ENCODE measurements at regions not wholly inside any gene's neighbourhood (a gene's known extent, or its start where the extent isn't known, plus 50 kb on each side); places are given as distances from the start of the nearest gene placed in this dataset.

GRCh38 chr3:168988853-168989252 is 674.7 kb downstream of the MECOM start (continued):
- no peak for TF ChIP-seq THAP7 (CRISPR knock-in tag; IDR thresholded peaks at IDR 0.05)
- no peak for TF ChIP-seq ZBTB14 (CRISPR knock-in tag; IDR thresholded peaks at IDR 0.05)
- TF ChIP-seq FOXA1 (IDR thresholded peaks at IDR 0.05), result no peak
- 0 out of 2 replicates have a peak, but pooled peaks have one; percentile 41 for TF ChIP-seq FOXA1 (CRISPR knock-in tag; IDR thresholded peaks at IDR 0.05)
- TF ChIP-seq ZNF580 (CRISPR knock-in tag; IDR thresholded peaks at IDR 0.05; ENCODE audit: borderline replicate concordance, low read depth), result no peak
- TF ChIP-seq GTF3A (CRISPR knock-in tag; conservative IDR thresholded peaks at IDR 0.05), result no peak
- TF ChIP-seq ZNF784 (CRISPR knock-in tag; IDR thresholded peaks at IDR 0.05; ENCODE audit: borderline replicate concordance), result no peak
- TF ChIP-seq MAFK (conservative IDR thresholded peaks at IDR 0.05 in 1 of 2, IDR thresholded peaks at IDR 0.05 in 1 of 2; ENCODE audit: low read length in 2 of 2), result no peak
- no peak for TF ChIP-seq NKX3-1 (CRISPR knock-in tag; IDR thresholded peaks at IDR 0.05)
- no peak for TF ChIP-seq FOSL2 (CRISPR knock-in tag; IDR thresholded peaks at IDR 0.05)
- no peak for TF ChIP-seq ARNTL (CRISPR knock-in tag; IDR thresholded peaks at IDR 0.05)
- no peak for TF ChIP-seq ZFP82 (CRISPR knock-in tag; IDR thresholded peaks at IDR 0.05; ENCODE audit: borderline replicate concordance)
- TF ChIP-seq CBX5 (CRISPR knock-in tag; IDR thresholded peaks at IDR 0.05; ENCODE audit: borderline replicate concordance), result no peak
- no peak; the same call in 1 of the 2 replicates for TF ChIP-seq REPIN1 (CRISPR knock-in tag; IDR thresholded peaks at IDR 0.05; ENCODE audit: borderline replicate concordance, low read depth)
- TF ChIP-seq ZFP36L2 (CRISPR knock-in tag; IDR thresholded peaks at IDR 0.05), result no peak
- no peak for TF ChIP-seq RAD21 (CRISPR knock-in tag; IDR thresholded peaks at IDR 0.05)
- no peak for TF ChIP-seq IRX3 (CRISPR knock-in tag; IDR thresholded peaks at IDR 0.05; ENCODE audit: borderline replicate concordance, low read depth)
- no peak for TF ChIP-seq GABPA (IDR thresholded peaks at IDR 0.05; ENCODE audit: low read depth, low read length)
- TF ChIP-seq GABPA (CRISPR knock-in tag; IDR thresholded peaks at IDR 0.05; ENCODE audit: low read depth), result no peak
- no peak for TF ChIP-seq ZNF777 (CRISPR knock-in tag; IDR thresholded peaks at IDR 0.05)
- TF ChIP-seq ATAD3A (CRISPR knock-in tag; IDR thresholded peaks at IDR 0.05), result no peak
- TF ChIP-seq ZBTB7A (CRISPR knock-in tag; IDR thresholded peaks at IDR 0.05), result no peak
- no peak for TF ChIP-seq ARNT2 (CRISPR knock-in tag; IDR thresholded peaks at IDR 0.05; ENCODE audit: low read depth)
- TF ChIP-seq ETV6 (CRISPR knock-in tag; conservative IDR thresholded peaks at IDR 0.05), result no peak
- TF ChIP-seq LRRFIP1 (CRISPR knock-in tag; conservative IDR thresholded peaks at IDR 0.05), result no peak
- TF ChIP-seq ZNF280B (CRISPR knock-in tag; IDR thresholded peaks at IDR 0.05; ENCODE audit: borderline replicate concordance), result no peak
